WTC11 (cell line): ENCODE measurements at regions not wholly inside any gene's neighbourhood (a gene's known extent, or its start where the extent isn't known, plus 50 kb on each side); places are given as distances from the start of the nearest gene placed in this dataset.

Experiments used
- ATAC-seq: fragments of 200-7000 bp; cut with Tn5 transposase; 2 replicates; pipeline ENCODE4 v1.10.0; 2021; ENCODE audit warnings: mild to moderate bottlenecking, moderate library complexity
- CTCF ChIA-PET: fragments of 300-600 bp; sonication (Branson Sonifier 250); formaldehyde crosslinking; loops from one replicate; lab custom pipeline; 2021; ENCODE audit warnings: antibody characterized with exemption; lab: Charles Lee
- POLR2A ChIA-PET: fragments of 350-600 bp; sonication (Branson Sonifier 250); formaldehyde crosslinking; loops from one replicate; lab custom pipeline; 2021; ENCODE audit warnings: antibody characterized with exemption; lab: Charles Lee
- DNase-seq: peaks from one replicate; pipeline ENCODE4 v3.0.0; 2021; ENCODE audit warnings: low spot score
- H3K27ac Mint-ChIP-seq: 2 replicates; pipeline ENCODE4 v1.8.0; 2021; ENCODE audit warnings: mixed read lengths
- H3K27me3 Mint-ChIP-seq: 2 replicates; pipeline ENCODE4 v1.8.0; 2021; ENCODE audit warnings: low read depth, mild to moderate bottlenecking, moderate library complexity, mixed read lengths
- H3K36me3 Mint-ChIP-seq: 2 replicates; pipeline ENCODE4 v1.8.0; 2021; ENCODE audit warnings: mixed read lengths
- H3K4me1 Mint-ChIP-seq: 2 replicates; pipeline ENCODE4 v1.8.0; 2022; ENCODE audit warnings: mixed read lengths
- H3K4me3 Mint-ChIP-seq: 2 replicates; pipeline ENCODE4 v1.8.0; 2021; ENCODE audit warnings: mild to moderate bottlenecking, moderate library complexity, mixed read lengths
- H3K9me3 Mint-ChIP-seq: 2 replicates; pipeline ENCODE4 v1.8.0; 2021; ENCODE audit warnings: mixed read lengths
- CBFB ChIP-seq: sonication (generic); formaldehyde crosslinking; IDR thresholded peaks from 2 replicates; pipeline ENCODE4 v1.8.1; 2022; ENCODE audit warnings: mild to moderate bottlenecking, low read depth, missing genetic modification reagents
- CREM ChIP-seq: sonication (generic); formaldehyde crosslinking; IDR thresholded peaks from 2 replicates; pipeline ENCODE4 v1.8.1; 2022; ENCODE audit warnings: mild to moderate bottlenecking, missing genetic modification reagents, moderate library complexity
- E2F1 ChIP-seq: sonication (generic); formaldehyde crosslinking; IDR thresholded peaks from 2 replicates; pipeline ENCODE4 v1.8.0; 2022; ENCODE audit warnings: mild to moderate bottlenecking, missing genetic modification reagents
- EMX1 ChIP-seq: fragments of 250-450 bp; sonication (Bioruptor Pico); IDR thresholded peaks from 2 replicates; pipeline ENCODE4 v1.8.0; 2021; ENCODE audit warnings: mild to moderate bottlenecking
- ESRRA ChIP-seq: sonication (generic); formaldehyde crosslinking; IDR thresholded peaks from 2 replicates; pipeline ENCODE4 v1.8.1; 2022; ENCODE audit warnings: mild to moderate bottlenecking, missing genetic modification reagents, borderline replicate concordance
- FOXP1 ChIP-seq: sonication (generic); formaldehyde crosslinking; IDR thresholded peaks from 2 replicates; pipeline ENCODE4 v1.8.0; 2022; ENCODE audit warnings: missing genetic modification reagents, mild to moderate bottlenecking, moderate library complexity, borderline replicate concordance
- GABPB1 ChIP-seq: sonication (generic); formaldehyde crosslinking; IDR thresholded peaks from 2 replicates; pipeline ENCODE4 v1.8.1; 2023; ENCODE audit warnings: mild to moderate bottlenecking, missing genetic modification reagents
- GTF2I ChIP-seq: fragments of 250-450 bp; sonication (Bioruptor Pico); conservative IDR thresholded peaks from 2 replicates; pipeline ENCODE4 v1.4.0; 2021; ENCODE audit warnings: mild to moderate bottlenecking
- HMGA2 ChIP-seq: fragments of 250-450 bp; sonication (Bioruptor Pico); IDR thresholded peaks from 2 replicates; pipeline ENCODE4 v1.4.0; 2021; ENCODE audit warnings: mild to moderate bottlenecking, moderate library complexity
- KAT7 ChIP-seq: sonication (generic); formaldehyde crosslinking; IDR thresholded peaks from 2 replicates; pipeline ENCODE4 v1.8.1; 2023; ENCODE audit warnings: missing genetic modification reagents, mild to moderate bottlenecking, borderline replicate concordance
- NR2C2 ChIP-seq: sonication (generic); formaldehyde crosslinking; IDR thresholded peaks from 2 replicates; pipeline ENCODE4 v1.8.0; 2022; ENCODE audit warnings: mild to moderate bottlenecking, missing genetic modification reagents
- OVOL2 ChIP-seq: fragments of 250-450 bp; sonication (Bioruptor Pico); IDR thresholded peaks from 2 replicates; pipeline ENCODE4 v1.9.0; 2021; ENCODE audit warnings: mild to moderate bottlenecking, borderline replicate concordance
- PRDM15 ChIP-seq: sonication (generic); formaldehyde crosslinking; IDR thresholded peaks from 2 replicates; pipeline ENCODE4 v1.8.0; 2022; ENCODE audit warnings: missing genetic modification reagents
- PREB ChIP-seq: sonication (generic); formaldehyde crosslinking; IDR thresholded peaks from 2 replicates; pipeline ENCODE4 v1.8.1; 2022; ENCODE audit warnings: mild to moderate bottlenecking, missing genetic modification reagents, moderate library complexity, borderline replicate concordance
- RELA ChIP-seq: sonication (generic); formaldehyde crosslinking; IDR thresholded peaks from 2 replicates; pipeline ENCODE4 v1.8.1; 2022; ENCODE audit warnings: missing genetic modification reagents, mild to moderate bottlenecking, borderline replicate concordance
- SMAD3 ChIP-seq: sonication (generic); formaldehyde crosslinking; IDR thresholded peaks from 2 replicates; pipeline ENCODE4 v1.8.0; 2022; ENCODE audit warnings: missing genetic modification reagents, mild to moderate bottlenecking, borderline replicate concordance
- TP53 ChIP-seq: sonication (generic); formaldehyde crosslinking; IDR thresholded peaks from 2 replicates; pipeline ENCODE4 v1.8.1; 2023; ENCODE audit warnings: mild to moderate bottlenecking, missing genetic modification reagents
- USF2 ChIP-seq: sonication (generic); formaldehyde crosslinking; IDR thresholded peaks from 2 replicates; pipeline ENCODE4 v1.8.1; 2023; ENCODE audit warnings: mild to moderate bottlenecking, missing genetic modification reagents, moderate library complexity
- ZBTB21 ChIP-seq: sonication (generic); formaldehyde crosslinking; IDR thresholded peaks from 2 replicates; pipeline ENCODE4 v1.8.1; 2023; ENCODE audit warnings: mild to moderate bottlenecking, missing genetic modification reagents, borderline replicate concordance
- ZBTB43 ChIP-seq: sonication (generic); formaldehyde crosslinking; IDR thresholded peaks from 2 replicates; pipeline ENCODE4 v1.8.1; 2023; ENCODE audit warnings: mild to moderate bottlenecking, missing genetic modification reagents
- ZNF219 ChIP-seq: sonication (generic); formaldehyde crosslinking; IDR thresholded peaks from 2 replicates; pipeline ENCODE4 v1.8.0; 2023; ENCODE audit warnings: missing genetic modification reagents, mild to moderate bottlenecking, borderline replicate concordance
- ZNF281 ChIP-seq: sonication (generic); formaldehyde crosslinking; IDR thresholded peaks from 2 replicates; pipeline ENCODE4 v1.8.0; 2023; ENCODE audit warnings: mild to moderate bottlenecking, missing genetic modification reagents
- ZNF671 ChIP-seq: fragments of 250-450 bp; sonication (Bioruptor Pico); IDR thresholded peaks from 2 replicates; pipeline ENCODE4 v1.8.0; 2021; ENCODE audit warnings: mild to moderate bottlenecking

- H3K4me3 Mint-ChIP-seq, result no peak overlapping the region
- no peaks in the 10 kb centered on the region for H3K27me3 Mint-ChIP-seq
- H3K4me1 Mint-ChIP-seq, result peaks cover 5% of the 10 kb centered on the region
- no peak for ATAC-seq
- H3K27ac Mint-ChIP-seq, result no peak overlapping the region
- CTCF ChIA-PET, result no interaction called here
- DNase-seq, result no peak
- H3K9me3 Mint-ChIP-seq, result no peaks in the 10 kb centered on the region
- POLR2A ChIA-PET, result no interaction called here
- no peak for TF ChIP-seq ESRRA (CRISPR knock-in tag)
- no peak for TF ChIP-seq FOXP1
- TF ChIP-seq NR2C2, result no peak
- TF ChIP-seq PREB (CRISPR knock-in tag), result no peak
- no peak for TF ChIP-seq CREM (CRISPR knock-in tag)
- no peak for TF ChIP-seq KAT7 (CRISPR knock-in tag)
- TF ChIP-seq GTF2I (CRISPR knock-in tag), result no peak
- TF ChIP-seq CBFB (CRISPR knock-in tag), result no peak
- no peak for TF ChIP-seq OVOL2
- no peak for TF ChIP-seq ZNF219
- no peak for TF ChIP-seq E2F1 (CRISPR knock-in tag)
- TF ChIP-seq PRDM15, result no peak
- TF ChIP-seq HMGA2, result no peak
- TF ChIP-seq GABPB1 (CRISPR knock-in tag), result no peak
- no peak for TF ChIP-seq ZBTB43 (CRISPR knock-in tag)
- TF ChIP-seq ZNF281 (CRISPR knock-in tag), result no peak
- TF ChIP-seq SMAD3 (CRISPR knock-in tag), result no peak
- no peaks in the 10 kb centered on the region for H3K36me3 Mint-ChIP-seq
Observed at GRCh38 chr6:51330971-51331370, 512.3 kb downstream of the TFAP2B start.

- ChIA-PET CTCF (no interaction called here), POLR2A (no interaction called here)
- no peaks in the 10 kb centered on the region for H3K27me3 Mint-ChIP-seq
- H3K4me3 Mint-ChIP-seq, result no peak overlapping the region
- no peak overlapping the region for H3K27ac Mint-ChIP-seq
- no peaks in the 10 kb centered on the region for H3K9me3 Mint-ChIP-seq
- H3K4me1 Mint-ChIP-seq, result peaks cover 5% of the 10 kb centered on the region
- no peaks in the 10 kb centered on the region for H3K36me3 Mint-ChIP-seq
- no peak for DNase-seq
- TF ChIP-seq TP53 (CRISPR knock-in tag), result no peak
- no peak for TF ChIP-seq ZBTB21 (CRISPR knock-in tag)
- TF ChIP-seq RELA, result no peak
- no peak for TF ChIP-seq USF2 (CRISPR knock-in tag)
- no peak for TF ChIP-seq EMX1 (CRISPR knock-in tag)
- no peak for TF ChIP-seq ZNF671
- TF ChIP-seq, all 79 proteins: peak for 0
- ATAC-seq, result no peak
Observed at GRCh38 chr6:51335543-51335942, 516.9 kb downstream of the TFAP2B start.
